ENCODE measurements at regions not wholly inside any gene's neighbourhood (a gene's known extent, or its start where the extent isn't known, plus 50 kb on each side); places are given as distances from the start of the nearest gene placed in this dataset.

- Histone ChIP-seq H3K9me3 (ENCODE audit: severe bottlenecking) (no peaks in the 10 kb centered on the region), H3K4me3 (ENCODE audit: severe bottlenecking) (no peak overlapping the region), H3K36me3 (ENCODE audit: low read depth) (peaks cover 44% of the 10 kb centered on the region), H3K27ac (ENCODE audit: poor library complexity, severe bottlenecking) (no peak overlapping the region), H3K27me3 (ENCODE audit: insufficient read depth, poor library complexity, severe bottlenecking) (no peaks in the 10 kb centered on the region), H3K4me1 (ENCODE audit: insufficient read depth, poor library complexity, severe bottlenecking) (no peaks in the 10 kb centered on the region)
- ATAC-seq (ENCODE audit: low read depth) (no peak), DNase-seq (ENCODE audit: low spot score) (no peak)
- TF ChIP-seq CTCF (IDR thresholded peaks at IDR 0.05; ENCODE audit: poor library complexity, severe bottlenecking): no peak
Measured at GRCh38 chr12:124487066-124487833, 80.2 kb downstream of the NCOR2 start.

GRCh38 chr12:124486346-124486963 lies 81.0 kb downstream of the NCOR2 start:
- TF ChIP-seq CTCF (IDR thresholded peaks at IDR 0.05; ENCODE audit: poor library complexity, severe bottlenecking): no peak
- Histone ChIP-seq H3K9me3 (ENCODE audit: severe bottlenecking) (no peaks in the 10 kb centered on the region), H3K36me3 (ENCODE audit: low read depth) (peaks cover 44% of the 10 kb centered on the region), H3K27ac (ENCODE audit: poor library complexity, severe bottlenecking) (no peak overlapping the region), H3K4me1 (ENCODE audit: insufficient read depth, poor library complexity, severe bottlenecking) (no peaks in the 10 kb centered on the region), H3K27me3 (ENCODE audit: insufficient read depth, poor library complexity, severe bottlenecking) (no peaks in the 10 kb centered on the region), H3K4me3 (ENCODE audit: severe bottlenecking) (no peak overlapping the region)
- DNase-seq (ENCODE audit: low spot score): no peak
- no peak for ATAC-seq (ENCODE audit: low read depth)

GRCh38 chr12:124485371-124485770 lies 82.0 kb downstream of the NCOR2 start:
- Histone ChIP-seq H3K27ac (ENCODE audit: poor library complexity, severe bottlenecking) (no peak overlapping the region), H3K36me3 (ENCODE audit: low read depth) (peaks cover 40% of the 10 kb centered on the region), H3K4me3 (ENCODE audit: severe bottlenecking) (no peak overlapping the region), H3K9me3 (ENCODE audit: severe bottlenecking) (no peaks in the 10 kb centered on the region), H3K27me3 (ENCODE audit: insufficient read depth, poor library complexity, severe bottlenecking) (no peaks in the 10 kb centered on the region), H3K4me1 (ENCODE audit: insufficient read depth, poor library complexity, severe bottlenecking) (peaks cover 6% of the 10 kb centered on the region)
- ATAC-seq (ENCODE audit: low read depth): no peak
- TF ChIP-seq CTCF (IDR thresholded peaks at IDR 0.05; ENCODE audit: poor library complexity, severe bottlenecking): no peak
- DNase-seq (ENCODE audit: low spot score): no peak

GRCh38 chr12:124484526-124484953 lies 82.9 kb downstream of the NCOR2 start:
- ATAC-seq (ENCODE audit: low read depth) (no peak), DNase-seq (ENCODE audit: low spot score) (no peak)
- Histone ChIP-seq H3K4me3 (ENCODE audit: severe bottlenecking) (no peak overlapping the region), H3K27me3 (ENCODE audit: insufficient read depth, poor library complexity, severe bottlenecking) (no peaks in the 10 kb centered on the region), H3K9me3 (ENCODE audit: severe bottlenecking) (no peaks in the 10 kb centered on the region), H3K27ac (ENCODE audit: poor library complexity, severe bottlenecking) (no peak overlapping the region), H3K4me1 (ENCODE audit: insufficient read depth, poor library complexity, severe bottlenecking) (peaks cover 6% of the 10 kb centered on the region), H3K36me3 (ENCODE audit: low read depth) (peaks cover 41% of the 10 kb centered on the region)
- TF ChIP-seq CTCF (IDR thresholded peaks at IDR 0.05; ENCODE audit: poor library complexity, severe bottlenecking): no peak

- ATAC-seq (ENCODE audit: low read depth): no peak
- Histone ChIP-seq H3K9me3 (ENCODE audit: severe bottlenecking) (no peaks in the 10 kb centered on the region), H3K27ac (ENCODE audit: poor library complexity, severe bottlenecking) (no peak overlapping the region), H3K36me3 (ENCODE audit: low read depth) (peaks cover 45% of the 10 kb centered on the region), H3K4me3 (ENCODE audit: severe bottlenecking) (no peak overlapping the region), H3K4me1 (ENCODE audit: insufficient read depth, poor library complexity, severe bottlenecking) (peaks cover 6% of the 10 kb centered on the region), H3K27me3 (ENCODE audit: insufficient read depth, poor library complexity, severe bottlenecking) (no peaks in the 10 kb centered on the region)
- TF ChIP-seq CTCF (IDR thresholded peaks at IDR 0.05; ENCODE audit: poor library complexity, severe bottlenecking): no peak
- DNase-seq (ENCODE audit: low spot score): no peak
Measured at GRCh38 chr12:124484067-124484466, 83.3 kb downstream of the NCOR2 start.

Measured in RWPE2 (cell line).